Neural progenitor cell (in vitro differentiated cells): ENCODE measurements at regions not wholly inside any gene's neighbourhood (a gene's known extent, or its start where the extent isn't known, plus 50 kb on each side); places are given as distances from the start of the nearest gene placed in this dataset.

Experiments
- CTCF ChIP-seq: fragments of 200-600 bp; sonication (generic); IDR thresholded peaks from 2 replicates; pipeline ENCODE4 v1.5.1; 2017; ENCODE audit warnings: antibody characterized with exemption, mild to moderate bottlenecking
- EZH2 ChIP-seq: fragments of 200-600 bp; sonication (generic); IDR thresholded peaks from 2 replicates; pipeline ENCODE4 v1.6.1; 2017; ENCODE audit warnings: antibody characterized with exemption, mild to moderate bottlenecking, moderate library complexity
- EZH2phosphoT487 ChIP-seq: fragments of 200-600 bp; sonication (generic); IDR thresholded peaks from 2 replicates; pipeline ENCODE4 v1.6.1; 2017; ENCODE audit warnings: antibody characterized with exemption

GRCh38 chr18:10259901-10260300 is 194.5 kb upstream of the APCDD1 start:
- TF ChIP-seq CTCF: no peak
- TF ChIP-seq EZH2: no peak
- no peak for TF ChIP-seq EZH2phosphoT487
